Stimulated activated CD8-positive, alpha-beta memory T cell treated with anti-CD3 and anti-CD28 coated beads, Interleukin-12 subunit alpha, Interleukin-12 subunit beta, amount 100 ng/mL, for 24 hours (primary cell): ENCODE measurements at regions not wholly inside any gene's neighbourhood (a gene's known extent, or its start where the extent isn't known, plus 50 kb on each side); places are given as distances from the start of the nearest gene placed in this dataset.

ENCODE experiments used
- DNase-seq: peaks from one replicate; pipeline ENCODE4 v3.0.0-alpha.2; 2020; ENCODE audit errors: extremely low read depth

- no peak for DNase-seq
Measured at GRCh38 chr16:86112178-86112577, 213.2 kb downstream of the IRF8 start.

GRCh38 chr16:86117235-86117634 is 218.3 kb downstream of the IRF8 start:
- DNase-seq, result no peak

- DNase-seq, result no peak
Measured at GRCh38 chr16:86117756-86118155, 218.8 kb downstream of the IRF8 start.

GRCh38 chr16:86118467-86119307 is 219.7 kb downstream of the IRF8 start:
- DNase-seq, result no peak

GRCh38 chr16:86120201-86121192 is 221.5 kb downstream of the IRF8 start:
- DNase-seq, result no peak

- DNase-seq, result no peak
Measured at GRCh38 chr16:86121374-86122010, 222.5 kb downstream of the IRF8 start.

- DNase-seq, result no peak
Measured at GRCh38 chr16:86122681-86123342, 223.8 kb downstream of the IRF8 start.

- no peak for DNase-seq
Measured at GRCh38 chr16:86124321-86124720, 225.4 kb downstream of the IRF8 start.

GRCh38 chr16:86126891-86127290 is 227.9 kb downstream of the IRF8 start:
- DNase-seq, result no peak

GRCh38 chr16:86127366-86127765 is 228.4 kb downstream of the IRF8 start:
- no peak for DNase-seq

GRCh38 chr16:86128246-86128645 is 229.3 kb downstream of the IRF8 start:
- DNase-seq, result no peak

- no peak for DNase-seq
Measured at GRCh38 chr16:86129541-86129940, 230.6 kb downstream of the IRF8 start.

GRCh38 chr16:86133377-86133776 is 234.4 kb downstream of the IRF8 start:
- no peak for DNase-seq

- DNase-seq, result no peak
Measured at GRCh38 chr16:86133847-86134375, 234.9 kb downstream of the IRF8 start.

GRCh38 chr16:86134802-86135461 is 236.0 kb downstream of the IRF8 start:
- DNase-seq, result no peak

- DNase-seq, result no peak
Measured at GRCh38 chr16:86137359-86137758, 238.4 kb downstream of the IRF8 start.

- DNase-seq, result no peak
Measured at GRCh38 chr16:86138121-86139085, 239.4 kb downstream of the IRF8 start.

GRCh38 chr16:86142801-86143236 is 243.9 kb downstream of the IRF8 start:
- DNase-seq, result no peak

GRCh38 chr16:86143666-86144065 is 244.7 kb downstream of the IRF8 start:
- DNase-seq, result no peak
